ENCODE measurements at regions not wholly inside any gene's neighbourhood (a gene's known extent, or its start where the extent isn't known, plus 50 kb on each side); places are given as distances from the start of the nearest gene placed in this dataset.

- DNase-seq (ENCODE audit: low read depth in 4 of 4, low spot score in 3 of 4), result no peak
These were observed 290.9 kb upstream of the SP8 start for GRCh38 chr7:21077602-21078001.

- no peak for DNase-seq (ENCODE audit: low read depth in 4 of 4, low spot score in 3 of 4)
These were observed 297.6 kb upstream of the SP8 start for GRCh38 chr7:21084286-21084685.

- DNase-seq (ENCODE audit: low read depth in 4 of 4, low spot score in 3 of 4), result peak; percentile 39 to 54 (median 48)
These were observed 300.0 kb upstream of the SP8 start for GRCh38 chr7:21086688-21087087.

- no peak for DNase-seq (ENCODE audit: low read depth in 4 of 4, low spot score in 3 of 4)
These were observed 303.0 kb upstream of the SP8 start for GRCh38 chr7:21089653-21090052.

GRCh38 chr7:21092766-21093702 is 306.3 kb upstream of the SP8 start:
- DNase-seq (ENCODE audit: low read depth in 4 of 4, low spot score in 3 of 4), result no peak

- no peak for DNase-seq (ENCODE audit: low read depth in 4 of 4, low spot score in 3 of 4)
These were observed 307.9 kb upstream of the SP8 start for GRCh38 chr7:21094589-21094988.

GRCh38 chr7:21099432-21099831 is 312.7 kb upstream of the SP8 start:
- no peak for DNase-seq (ENCODE audit: low read depth in 4 of 4, low spot score in 3 of 4)

GRCh38 chr7:21099955-21100354 is 313.3 kb upstream of the SP8 start:
- DNase-seq (ENCODE audit: low read depth in 4 of 4, low spot score in 3 of 4), result no peak

- no peak for DNase-seq (ENCODE audit: low read depth in 4 of 4, low spot score in 3 of 4)
These were observed 314.9 kb upstream of the SP8 start for GRCh38 chr7:21101541-21101940.

- DNase-seq (ENCODE audit: low read depth in 4 of 4, low spot score in 3 of 4), result no peak
These were observed 316.9 kb upstream of the SP8 start for GRCh38 chr7:21103426-21104123.

GRCh38 chr7:21104124-21104500 is 317.4 kb upstream of the SP8 start:
- no peak for DNase-seq (ENCODE audit: low read depth in 4 of 4, low spot score in 3 of 4)

- no peak for DNase-seq (ENCODE audit: low read depth in 4 of 4, low spot score in 3 of 4)
These were observed 319.6 kb upstream of the SP8 start for GRCh38 chr7:21106296-21106732.

- DNase-seq (ENCODE audit: low read depth in 4 of 4, low spot score in 3 of 4), result no peak
These were observed 320.4 kb upstream of the SP8 start for GRCh38 chr7:21107101-21107500.

- DNase-seq (ENCODE audit: low read depth in 4 of 4, low spot score in 3 of 4), result no peak
These were observed 319.7 kb upstream of the SP4 start for GRCh38 chr7:21108182-21108581.

- no peak for DNase-seq (ENCODE audit: low read depth in 4 of 4, low spot score in 3 of 4)
These were observed 314.1 kb upstream of the SP4 start for GRCh38 chr7:21113609-21114415.

- no peak for DNase-seq (ENCODE audit: low read depth in 4 of 4, low spot score in 3 of 4)
These were observed 304.3 kb upstream of the SP4 start for GRCh38 chr7:21123586-21123985.

- DNase-seq (ENCODE audit: low read depth in 4 of 4, low spot score in 3 of 4), result no peak
These were observed 302.6 kb upstream of the SP4 start for GRCh38 chr7:21125297-21125696.

- DNase-seq (ENCODE audit: low read depth in 4 of 4, low spot score in 3 of 4), result peak; percentile 8 to 25 (median 19)
These were observed 299.6 kb upstream of the SP4 start for GRCh38 chr7:21128062-21128817.

GRCh38 chr7:21131897-21132296 is 296.0 kb upstream of the SP4 start:
- DNase-seq (ENCODE audit: low read depth in 4 of 4, low spot score in 3 of 4), result no peak

GRCh38 chr7:21134631-21135030 is 293.3 kb upstream of the SP4 start:
- DNase-seq (ENCODE audit: low read depth in 4 of 4, low spot score in 3 of 4), result no peak

Data from left renal pelvis (tissue), 4 donors.